Osteoblast (primary cell): ENCODE measurements at regions not wholly inside any gene's neighbourhood (a gene's known extent, or its start where the extent isn't known, plus 50 kb on each side); places are given as distances from the start of the nearest gene placed in this dataset.

Source experiments
- DNase-seq: peaks from one replicate; pipeline ENCODE4 v3.0.0; 2011; ENCODE audit warnings: low spot score, mixed read lengths; ENCODE audit not compliant: insufficient read length; ENCODE audit errors: missing footprints
- H2AFZ ChIP-seq: 2 replicates; pipeline ENCODE4 v1.6.0; 2011; ENCODE audit warnings: mild to moderate bottlenecking, low read length
- H3K27ac ChIP-seq: 2 replicates; pipeline ENCODE4 v1.5.1; 2011; ENCODE audit warnings: mild to moderate bottlenecking, low read depth, low read length, moderate library complexity
- H3K27me3 ChIP-seq: 2 replicates; pipeline ENCODE4 v1.6.0; 2012; ENCODE audit warnings: mild to moderate bottlenecking, control low read depth, inconsistent platforms, low read length, moderate library complexity; ENCODE audit not compliant: insufficient read depth
- H3K36me3 ChIP-seq: 2 replicates; pipeline ENCODE4 v1.5.1; 2011; ENCODE audit warnings: mild to moderate bottlenecking, low read length, control low read depth, moderate library complexity; ENCODE audit not compliant: insufficient read depth
- H3K4me1 ChIP-seq: 2 replicates; pipeline ENCODE4 v1.5.1; 2011; ENCODE audit warnings: mild to moderate bottlenecking, low read length, control low read depth, moderate library complexity; ENCODE audit not compliant: insufficient read depth
- H3K4me2 ChIP-seq: 2 replicates; pipeline ENCODE4 v1.6.0; 2011; ENCODE audit warnings: mild to moderate bottlenecking, low read length; ENCODE audit not compliant: insufficient read depth
- H3K4me3 ChIP-seq: fragments of 200-600 bp; sonication (generic); 3 replicates; pipeline ENCODE4 v1.5.1; 2012; ENCODE audit warnings: mild to moderate bottlenecking, low read length, inconsistent platforms; ENCODE audit not compliant: insufficient read depth
- H3K79me2 ChIP-seq: 2 replicates; pipeline ENCODE4 v1.6.0; 2012; ENCODE audit warnings: mild to moderate bottlenecking, low read length, control low read depth, inconsistent platforms; ENCODE audit not compliant: insufficient read depth
- H3K9me3 ChIP-seq: 2 replicates; pipeline ENCODE4 v1.5.1; 2011; ENCODE audit warnings: low read depth, low read length, control low read depth
- H4K20me1 ChIP-seq: 2 replicates; pipeline ENCODE4 v1.6.0; 2012; ENCODE audit warnings: mild to moderate bottlenecking, low read length, control low read depth; ENCODE audit not compliant: insufficient read depth
- CTCF ChIP-seq: IDR thresholded peaks from 2 replicates; pipeline ENCODE4 v1.5.1; 2011; ENCODE audit warnings: mild to moderate bottlenecking, low read depth, low read length, moderate library complexity; ENCODE audit errors: extremely low read depth

- Histone ChIP-seq H3K4me1 (no peaks in the 10 kb centered on the region), H3K9me3 (no peaks in the 10 kb centered on the region), H4K20me1 (no peaks in the 10 kb centered on the region), H3K79me2 (no peaks in the 10 kb centered on the region), H3K27ac (no peak overlapping the region), H3K27me3 (peaks cover 9% of the 10 kb centered on the region), H3K36me3 (no peaks in the 10 kb centered on the region), H3K4me2 (no peak overlapping the region), H2AFZ (no peak overlapping the region), H3K4me3 (no peak overlapping the region)
- TF ChIP-seq CTCF = no peak
- no peak for DNase-seq
Observed at GRCh38 chr1:112770724-112771123, 55.6 kb upstream of the PPM1J start.

GRCh38 chr1:112769611-112770010, 54.5 kb upstream of the PPM1J start:
- peak; percentile 87 for DNase-seq

GRCh38 chr1:112767646-112768045, 52.5 kb upstream of the PPM1J start:
- Histone ChIP-seq H3K9me3 (no peaks in the 10 kb centered on the region), H3K4me1 (peaks cover 6% of the 10 kb centered on the region), H4K20me1 (no peaks in the 10 kb centered on the region), H3K4me3 (no peak overlapping the region), H2AFZ (no peak overlapping the region), H3K36me3 (no peaks in the 10 kb centered on the region), H3K27ac (no peak overlapping the region), H3K4me2 (no peak overlapping the region), H3K79me2 (no peaks in the 10 kb centered on the region), H3K27me3 (peaks cover 9% of the 10 kb centered on the region)
- DNase-seq = no peak
- no peak for TF ChIP-seq CTCF

More at GRCh38 chr1:112769611-112770010, 54.5 kb upstream of the PPM1J start:
- Histone ChIP-seq H3K27ac (no peak overlapping the region), H3K4me1 (no peaks in the 10 kb centered on the region), H3K9me3 (no peaks in the 10 kb centered on the region), H3K4me2 (no peak overlapping the region), H2AFZ (no peak overlapping the region), H3K79me2 (no peaks in the 10 kb centered on the region), H3K27me3 (peaks cover 9% of the 10 kb centered on the region), H4K20me1 (no peaks in the 10 kb centered on the region), H3K36me3 (no peaks in the 10 kb centered on the region), H3K4me3 (no peak overlapping the region)
- no peak for TF ChIP-seq CTCF
